Prostate gland (tissue), 2 donors: ENCODE measurements at regions not wholly inside any gene's neighbourhood (a gene's known extent, or its start where the extent isn't known, plus 50 kb on each side); places are given as distances from the start of the nearest gene placed in this dataset.

ENCODE experiments used
- DNase-seq: peaks from one replicate; pipeline ENCODE4 v3.0.0-alpha.2; 2019; ENCODE audit warnings: low spot score
- H3K27ac ChIP-seq, 2 donors: fragments of 200-600 bp; sonication (generic); 2 replicates each; pipeline ENCODE4 v1.5.1; 2017 to 2019
- H3K27me3 ChIP-seq: fragments of 200-600 bp; sonication (generic); replicated peaks from 2 replicates; pipeline ENCODE4 v1.5.1; 2019; ENCODE audit not compliant: insufficient read depth
- H3K36me3 ChIP-seq, 2 donors: fragments of 200-600 bp; sonication (generic); 1 replicate in 1 of 2; 2 replicates in 1 of 2; pipeline versions ENCODE4 v1.5.1 to v1.8.1; 2017 to 2019
- H3K4me1 ChIP-seq: fragments of 200-600 bp; sonication (generic); replicated peaks from 2 replicates; pipeline ENCODE4 v1.5.1; 2019
- H3K4me3 ChIP-seq, 2 donors: fragments of 200-600 bp; sonication (generic); 2 replicates each; pipeline ENCODE4 v1.5.1; 2017 to 2019
- H3K9me3 ChIP-seq: fragments of 200-600 bp; sonication (generic); 2 replicates; pipeline ENCODE4 v1.5.1; 2017
- POLR2A ChIP-seq: fragments of 450-650 bp; IDR thresholded peaks from one replicate; pipeline ENCODE4 v1.6.1; 2016; ENCODE audit warnings: antibody characterized with exemption, mild to moderate bottlenecking
- POLR2AphosphoS5 ChIP-seq: sonication (generic); formaldehyde crosslinking; IDR thresholded peaks from one replicate; pipeline ENCODE4 v1.6.1; 2017; ENCODE audit warnings: antibody characterized with exemption
- WGBS: methylation state at CpG from one replicate; pipeline ENCODE4 v1.1.5; 2018; 5-methylcytosine and 5-hydroxymethylcytosine counted together
- intact Hi-C: fragments of 100-400 bp; cut with DNase I; formaldehyde crosslinking; loops from one replicate; pipeline ENCODE4 v1.14.2; 2022
- TF ChIP-seq, protein P1 (sequence below), 4 experiments: fragments of 200-600 bp in 2 of 4; fragments of 450-650 bp in 2 of 4; sonication (generic) in 2 of 4; IDR thresholded peaks; 1 replicate in 3 of 4; 2 replicates in 1 of 4; pipeline ENCODE4 v1.5.1; 2016 to 2019; ENCODE audit warnings: antibody characterized with exemption in 4 of 4, mild to moderate bottlenecking in 2 of 4, moderate library complexity in 2 of 4

DNA sequence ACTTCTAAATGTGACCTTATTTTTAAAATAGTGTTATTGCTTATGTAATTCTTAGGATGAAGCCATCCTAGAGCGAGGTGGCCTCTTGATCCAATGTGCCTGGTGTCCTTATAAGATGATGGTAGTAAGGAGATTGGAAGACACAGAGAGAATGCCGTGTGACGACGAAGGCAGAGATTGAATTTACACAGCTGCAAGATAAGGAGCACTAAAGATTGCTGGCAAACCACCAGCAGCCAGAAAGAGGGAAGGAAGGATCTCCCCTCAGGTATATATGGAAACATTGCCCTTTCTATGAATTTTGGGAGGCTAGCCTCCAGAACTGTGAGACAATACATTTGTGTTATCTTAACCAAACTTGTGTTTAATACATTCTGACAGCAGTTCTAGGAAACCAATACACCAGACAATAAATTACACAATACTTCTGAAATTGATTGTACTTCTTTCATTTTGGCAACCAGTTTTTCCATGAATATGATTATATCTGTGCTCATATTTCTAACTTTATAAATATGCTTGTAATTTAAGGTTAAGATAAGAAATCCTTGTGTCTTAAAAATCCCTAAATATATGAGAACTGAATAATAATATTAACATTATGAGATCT, 86.3 kb upstream of the VPREB1 start:
- Histone ChIP-seq H3K27ac (no peak overlapping the region), H3K9me3 (no peaks in the 10 kb centered on the region), H3K4me1 (no peaks in the 10 kb centered on the region), H3K4me3 (no peak overlapping the region), H3K27me3 (no peaks in the 10 kb centered on the region), H3K36me3 (no peaks in the 10 kb centered on the region)
- intact Hi-C loops: no loop called here
- no peak for DNase-seq
- TF ChIP-seq, protein P1, sequence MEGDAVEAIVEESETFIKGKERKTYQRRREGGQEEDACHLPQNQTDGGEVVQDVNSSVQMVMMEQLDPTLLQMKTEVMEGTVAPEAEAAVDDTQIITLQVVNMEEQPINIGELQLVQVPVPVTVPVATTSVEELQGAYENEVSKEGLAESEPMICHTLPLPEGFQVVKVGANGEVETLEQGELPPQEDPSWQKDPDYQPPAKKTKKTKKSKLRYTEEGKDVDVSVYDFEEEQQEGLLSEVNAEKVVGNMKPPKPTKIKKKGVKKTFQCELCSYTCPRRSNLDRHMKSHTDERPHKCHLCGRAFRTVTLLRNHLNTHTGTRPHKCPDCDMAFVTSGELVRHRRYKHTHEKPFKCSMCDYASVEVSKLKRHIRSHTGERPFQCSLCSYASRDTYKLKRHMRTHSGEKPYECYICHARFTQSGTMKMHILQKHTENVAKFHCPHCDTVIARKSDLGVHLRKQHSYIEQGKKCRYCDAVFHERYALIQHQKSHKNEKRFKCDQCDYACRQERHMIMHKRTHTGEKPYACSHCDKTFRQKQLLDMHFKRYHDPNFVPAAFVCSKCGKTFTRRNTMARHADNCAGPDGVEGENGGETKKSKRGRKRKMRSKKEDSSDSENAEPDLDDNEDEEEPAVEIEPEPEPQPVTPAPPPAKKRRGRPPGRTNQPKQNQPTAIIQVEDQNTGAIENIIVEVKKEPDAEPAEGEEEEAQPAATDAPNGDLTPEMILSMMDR (IDR thresholded peaks at IDR 0.05): no peak
- TF ChIP-seq POLR2AphosphoS5 (no peak), POLR2A (no peak)
- whole genome bisulfite sequencing: 59% methylated on average over 4 of the region's 4 CpGs

DNA sequence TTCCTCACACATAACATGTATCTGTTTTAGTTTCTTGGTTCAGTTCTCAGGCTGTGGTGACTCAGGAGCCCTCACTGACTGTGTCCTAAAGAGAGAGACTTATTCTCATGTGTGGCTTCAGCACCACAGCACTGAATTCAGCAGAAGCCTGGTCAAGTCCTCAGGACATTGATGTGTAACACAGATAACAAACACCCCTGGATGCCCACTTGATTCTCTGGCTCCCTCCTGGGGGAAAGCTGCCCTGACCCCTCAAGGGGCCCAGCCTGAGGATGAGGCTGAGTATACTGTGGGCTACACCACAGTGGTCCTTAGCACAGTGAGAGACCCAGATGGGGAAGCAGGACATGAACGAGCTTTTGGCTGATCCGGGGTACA, 87.2 kb upstream of the VPREB1 start:
- Histone ChIP-seq H3K27me3 (no peaks in the 10 kb centered on the region), H3K9me3 (no peaks in the 10 kb centered on the region), H3K36me3 (no peaks in the 10 kb centered on the region), H3K27ac (no peak overlapping the region), H3K4me1 (no peaks in the 10 kb centered on the region), H3K4me3 (no peak overlapping the region)
- 76% methylated on average over 2 of the region's 2 CpGs for WGBS
- no peak for DNase-seq
- intact Hi-C loops: no loop called here
- TF ChIP-seq, protein P1 (IDR thresholded peaks at IDR 0.05): no peak
- no peak for TF ChIP-seq POLR2AphosphoS5
- no peak for TF ChIP-seq POLR2A

DNA sequence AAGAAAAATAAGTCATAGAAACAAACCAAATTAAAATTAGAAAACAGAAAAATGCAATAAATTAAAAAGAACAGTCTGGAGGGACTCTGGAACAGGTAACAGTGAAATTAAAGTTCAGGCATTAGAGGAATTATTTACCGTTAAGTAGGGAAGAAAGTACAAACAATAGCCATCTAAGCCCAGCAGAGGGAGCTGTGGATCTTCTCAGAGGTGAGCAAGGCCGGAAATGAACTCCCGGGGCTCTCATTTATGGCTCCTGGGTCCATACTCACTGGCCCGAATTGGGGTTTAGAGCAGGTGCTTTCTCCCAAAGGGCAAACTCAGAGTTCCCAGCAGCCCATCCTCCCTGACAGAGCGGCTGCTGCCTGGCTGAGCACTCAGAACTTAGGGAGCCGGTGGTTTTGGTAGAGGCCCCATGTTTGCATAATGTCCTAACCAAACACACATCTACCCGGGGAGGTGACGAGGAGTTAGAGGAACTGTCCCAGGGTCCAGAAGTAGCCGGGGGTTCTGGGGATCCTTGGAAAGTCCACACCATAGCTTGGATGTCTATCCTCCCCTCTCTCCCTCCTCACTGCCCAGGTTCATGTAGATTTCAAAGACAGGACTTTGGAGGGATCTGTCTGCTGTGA, 87.8 kb upstream of the VPREB1 start:
- H3K4me1 ChIP-seq: no peaks in the 10 kb centered on the region
- intact Hi-C loops: no loop called here
- 20% methylated on average over 9 of the region's 9 CpGs for WGBS
- no peak overlapping the region for H3K4me3 ChIP-seq
- no peaks in the 10 kb centered on the region for H3K27me3 ChIP-seq
- no peak for TF ChIP-seq POLR2AphosphoS5
- TF ChIP-seq POLR2A: no peak
- TF ChIP-seq, protein P1 (IDR thresholded peaks at IDR 0.05): peak in 3 of 4 experiments; percentile 28 to 48 (median 42)
- no peaks in the 10 kb centered on the region for H3K36me3 ChIP-seq
- H3K9me3 ChIP-seq: no peaks in the 10 kb centered on the region
- H3K27ac ChIP-seq: no peak overlapping the region
- DNase-seq: peak; percentile 33

DNA sequence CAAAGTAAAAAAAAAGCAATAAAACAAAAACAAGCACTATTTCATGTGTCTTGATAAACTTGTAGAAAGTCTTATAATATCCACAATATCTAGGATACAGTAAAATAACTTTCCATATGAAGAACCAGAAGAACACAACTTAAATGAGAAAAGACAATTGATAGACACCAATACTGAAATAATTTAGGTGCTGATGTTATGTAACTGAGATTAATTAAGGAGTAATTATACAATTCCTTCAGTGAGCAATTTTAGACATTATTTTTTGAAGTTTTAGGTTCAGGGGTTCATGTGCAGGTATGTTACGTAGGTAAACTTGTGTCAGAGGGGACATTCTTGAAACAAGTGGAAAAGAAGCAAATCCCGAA, 88.3 kb upstream of the VPREB1 start:
- Histone ChIP-seq H3K27me3 (no peaks in the 10 kb centered on the region), H3K27ac (no peak overlapping the region), H3K4me1 (no peaks in the 10 kb centered on the region), H3K4me3 (no peak overlapping the region), H3K9me3 (no peaks in the 10 kb centered on the region), H3K36me3 (no peaks in the 10 kb centered on the region)
- intact Hi-C loops: no loop called here
- TF ChIP-seq, protein P1 (IDR thresholded peaks at IDR 0.05): no peak
- TF ChIP-seq POLR2AphosphoS5 (no peak), POLR2A (no peak)
- WGBS: 49% methylated on average over 2 of the region's 2 CpGs
- DNase-seq: no peak

DNA sequence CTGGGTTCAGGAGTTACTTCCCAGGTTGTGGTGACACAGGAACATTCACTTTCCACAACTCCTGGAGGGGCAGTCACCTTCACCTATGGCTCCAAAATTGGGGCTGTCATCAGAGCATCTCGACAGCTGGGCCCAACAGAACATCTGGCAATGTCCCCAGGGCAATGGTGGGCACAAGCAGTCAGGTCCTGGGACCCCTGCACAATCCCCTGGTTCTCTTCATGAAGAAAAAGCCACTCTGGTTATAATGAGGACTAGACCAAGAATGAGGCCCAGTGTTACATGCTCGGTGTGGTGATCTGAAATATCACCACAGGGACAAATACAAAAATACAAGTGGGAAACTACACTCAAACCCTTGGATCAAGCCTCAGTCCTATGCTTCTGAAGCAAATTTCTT, 89.0 kb upstream of the VPREB1 start:
- 68% methylated on average over 2 of the region's 2 CpGs for WGBS
- intact Hi-C loops: no loop called here
- no peaks in the 10 kb centered on the region for H3K9me3 ChIP-seq
- DNase-seq: no peak
- no peak overlapping the region for H3K4me3 ChIP-seq
- no peaks in the 10 kb centered on the region for H3K36me3 ChIP-seq
- no peaks in the 10 kb centered on the region for H3K4me1 ChIP-seq
- no peak overlapping the region for H3K27ac ChIP-seq
- TF ChIP-seq, protein P1 (IDR thresholded peaks at IDR 0.05): no peak
- TF ChIP-seq POLR2A (no peak), POLR2AphosphoS5 (no peak)
- no peaks in the 10 kb centered on the region for H3K27me3 ChIP-seq
